Iris pigment epithelial cell (primary cell): ENCODE measurements at regions not wholly inside any gene's neighbourhood (a gene's known extent, or its start where the extent isn't known, plus 50 kb on each side); places are given as distances from the start of the nearest gene placed in this dataset.

Source experiments
- DNase-seq: peaks from one replicate; pipeline ENCODE4 v3.0.0-alpha.2; 2011; ENCODE audit warnings: low read depth

DNA sequence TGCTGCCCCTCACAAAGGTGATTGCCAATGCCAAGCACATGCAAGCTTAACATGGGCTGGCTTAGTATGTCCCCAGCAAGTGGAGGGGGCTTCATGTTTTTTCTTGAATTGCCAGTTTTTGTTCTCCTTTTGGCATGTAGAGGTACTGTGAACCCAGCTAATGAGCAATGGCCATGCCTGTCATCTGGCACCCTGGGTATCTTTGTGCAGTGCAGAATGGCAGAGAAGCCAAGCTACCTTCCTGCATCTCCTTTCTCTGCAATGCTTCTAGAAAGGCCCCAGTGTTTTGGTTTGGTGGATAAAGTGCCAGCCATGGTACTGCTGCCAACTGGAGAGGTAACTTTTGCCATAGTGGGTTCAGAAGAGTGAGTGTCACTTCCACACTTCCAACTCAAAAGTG, 576.9 kb downstream of the CMPK2 start:
- DNase-seq, result no peak

DNA sequence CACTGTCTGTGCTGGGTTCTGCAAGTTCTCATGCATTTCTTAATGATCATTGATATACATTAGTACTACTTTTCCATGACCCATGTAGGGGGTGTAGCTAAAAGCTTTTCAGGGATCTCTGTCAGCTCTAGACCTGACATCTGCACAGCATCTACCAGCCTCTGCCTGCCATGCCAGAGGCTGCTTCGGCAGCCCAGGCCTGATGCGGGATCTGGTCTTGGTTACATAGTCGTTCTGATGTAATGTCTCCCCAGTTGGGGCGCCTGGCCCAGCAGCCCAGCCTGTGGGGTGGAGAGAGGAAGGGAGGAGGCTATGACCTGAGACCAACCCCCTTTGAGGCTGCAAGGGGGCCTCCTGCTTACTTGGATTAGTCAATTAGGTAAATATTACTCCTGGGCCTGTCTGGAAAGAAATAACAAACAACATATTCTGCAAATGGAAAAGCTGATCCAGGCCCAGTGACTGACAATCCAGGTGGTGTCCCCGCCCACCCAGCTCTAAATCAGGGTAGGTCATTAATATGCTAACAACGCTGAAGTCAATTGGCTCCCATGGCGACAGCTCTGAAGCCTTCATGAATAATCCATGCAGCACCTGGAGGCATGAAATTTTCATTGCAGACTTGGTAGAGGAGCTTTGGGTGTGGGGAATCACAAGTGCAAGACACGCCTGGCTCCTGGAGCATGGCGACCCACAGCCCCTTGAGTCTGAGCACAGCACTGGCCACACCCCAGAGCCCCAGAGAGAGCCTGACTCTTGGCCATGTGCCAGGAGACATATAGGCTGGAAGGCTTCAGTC, 575.3 kb downstream of the CMPK2 start:
- no peak for DNase-seq

DNA sequence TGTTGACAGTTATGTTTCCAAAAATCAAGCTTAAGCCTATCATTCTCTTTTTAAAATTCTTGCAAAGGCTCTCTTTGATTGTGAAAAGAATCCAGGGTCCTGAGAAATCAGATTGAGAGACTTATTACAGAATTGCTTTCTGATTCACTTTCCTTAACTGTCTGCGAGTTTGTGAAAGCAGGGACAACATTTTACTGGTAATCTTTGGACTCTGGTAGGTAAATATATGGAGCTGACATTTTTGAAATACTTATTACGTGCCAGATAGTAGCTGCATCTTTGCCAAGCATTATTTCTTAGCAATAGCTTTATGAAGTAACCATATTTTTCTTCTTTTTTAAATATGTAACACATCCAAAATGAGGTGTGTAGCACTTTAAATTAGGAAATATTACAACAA, 570.9 kb downstream of the CMPK2 start:
- DNase-seq, result no peak

DNA sequence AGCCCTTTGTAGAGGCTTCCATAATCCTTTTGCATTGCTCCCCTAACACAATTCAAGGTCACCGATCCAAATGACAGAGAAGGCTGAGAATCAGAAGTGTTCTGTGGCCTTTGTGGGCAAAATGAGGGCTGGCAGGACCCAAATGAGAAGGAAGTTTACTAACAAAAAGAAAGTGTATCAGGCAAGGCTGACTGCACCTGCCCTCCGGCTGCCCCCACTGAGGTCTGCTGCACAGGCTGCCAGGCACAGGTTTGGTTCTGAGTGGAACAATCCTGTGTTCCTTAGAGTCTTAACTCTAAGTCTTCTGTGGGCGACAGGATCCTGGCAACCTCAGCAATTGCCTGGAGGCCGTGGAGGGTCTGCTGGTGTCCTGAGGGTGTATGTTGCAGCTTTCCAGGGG, 568.5 kb downstream of the CMPK2 start:
- no peak for DNase-seq

DNA sequence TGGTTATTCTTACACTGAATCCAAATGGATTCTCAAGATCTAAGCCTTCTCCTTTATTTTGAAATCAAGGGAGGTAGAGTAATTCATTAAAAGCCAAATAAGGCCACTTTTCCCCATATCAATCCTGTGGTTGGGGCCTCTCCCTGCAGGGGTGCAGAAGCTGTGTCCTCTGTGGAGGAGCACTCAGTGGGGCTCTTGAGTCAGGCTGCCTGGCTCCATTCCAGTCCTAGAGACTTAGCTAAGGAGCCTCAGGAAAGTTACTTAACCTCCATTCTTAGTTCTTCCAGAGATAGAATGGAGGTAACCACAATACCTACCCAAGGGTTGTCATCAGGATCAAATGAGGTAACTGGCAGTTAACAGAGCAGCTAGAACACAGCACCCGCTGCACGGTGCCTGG, 564.3 kb downstream of the CMPK2 start:
- peak; percentile 1 for DNase-seq

DNA sequence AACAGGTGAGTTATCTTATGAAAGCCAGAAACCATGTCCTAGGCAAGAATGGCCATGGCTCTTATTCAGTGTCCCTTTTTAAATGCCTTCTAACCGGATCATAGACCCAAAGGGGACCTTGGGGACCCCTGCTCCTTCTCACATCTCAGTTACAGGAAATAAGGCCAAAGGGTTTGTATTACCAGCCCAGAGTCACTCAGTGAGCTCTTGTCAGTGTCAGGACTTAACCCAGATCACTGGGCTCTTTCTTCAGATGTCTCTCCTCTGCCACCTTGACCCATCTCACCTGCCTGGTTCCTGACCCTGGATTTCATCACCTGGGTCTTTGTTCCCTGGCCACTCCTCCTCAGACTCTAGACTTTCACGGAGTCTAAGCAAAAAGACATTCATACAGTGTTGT, 556.7 kb downstream of the CMPK2 start:
- no peak for DNase-seq

DNA sequence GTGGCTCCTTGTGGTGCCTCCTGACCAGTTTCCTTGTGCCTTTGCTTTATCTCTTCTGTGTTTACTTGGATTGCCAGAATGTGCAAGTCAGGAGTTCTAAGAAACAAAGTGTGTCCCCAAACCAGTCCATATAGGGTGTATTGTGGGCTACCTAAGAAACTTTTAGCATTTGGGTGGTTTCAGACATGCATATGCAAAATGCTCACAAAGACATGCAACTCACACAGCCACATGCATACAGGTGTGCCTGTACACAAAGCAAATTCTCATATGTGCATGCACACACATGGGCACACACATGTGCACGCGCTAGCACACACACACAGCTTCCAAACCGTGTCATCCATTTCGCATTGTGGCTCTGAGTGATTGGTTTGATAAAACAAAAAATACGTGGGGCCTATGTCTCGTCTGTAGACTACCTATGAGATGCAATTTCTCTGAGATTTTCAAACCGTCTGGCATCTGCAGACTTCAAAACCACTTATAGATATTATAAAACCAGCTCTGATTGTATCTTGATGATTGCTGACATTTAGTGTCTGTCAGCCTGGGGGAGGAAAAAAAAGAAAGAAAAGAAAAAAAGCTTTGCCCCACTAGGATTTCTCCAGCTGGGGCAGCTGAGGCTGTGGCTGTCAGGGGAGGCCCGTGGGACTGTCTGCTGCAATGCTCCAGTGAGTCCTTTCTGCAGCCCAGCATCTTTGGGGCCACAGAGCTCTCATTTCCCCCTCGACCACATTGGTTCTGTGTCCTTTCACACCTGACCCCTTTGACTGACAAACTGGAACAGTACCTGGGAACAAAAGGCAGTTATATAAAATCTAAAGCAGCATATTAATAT, 556.1 kb downstream of the CMPK2 start:
- no peak for DNase-seq

DNA sequence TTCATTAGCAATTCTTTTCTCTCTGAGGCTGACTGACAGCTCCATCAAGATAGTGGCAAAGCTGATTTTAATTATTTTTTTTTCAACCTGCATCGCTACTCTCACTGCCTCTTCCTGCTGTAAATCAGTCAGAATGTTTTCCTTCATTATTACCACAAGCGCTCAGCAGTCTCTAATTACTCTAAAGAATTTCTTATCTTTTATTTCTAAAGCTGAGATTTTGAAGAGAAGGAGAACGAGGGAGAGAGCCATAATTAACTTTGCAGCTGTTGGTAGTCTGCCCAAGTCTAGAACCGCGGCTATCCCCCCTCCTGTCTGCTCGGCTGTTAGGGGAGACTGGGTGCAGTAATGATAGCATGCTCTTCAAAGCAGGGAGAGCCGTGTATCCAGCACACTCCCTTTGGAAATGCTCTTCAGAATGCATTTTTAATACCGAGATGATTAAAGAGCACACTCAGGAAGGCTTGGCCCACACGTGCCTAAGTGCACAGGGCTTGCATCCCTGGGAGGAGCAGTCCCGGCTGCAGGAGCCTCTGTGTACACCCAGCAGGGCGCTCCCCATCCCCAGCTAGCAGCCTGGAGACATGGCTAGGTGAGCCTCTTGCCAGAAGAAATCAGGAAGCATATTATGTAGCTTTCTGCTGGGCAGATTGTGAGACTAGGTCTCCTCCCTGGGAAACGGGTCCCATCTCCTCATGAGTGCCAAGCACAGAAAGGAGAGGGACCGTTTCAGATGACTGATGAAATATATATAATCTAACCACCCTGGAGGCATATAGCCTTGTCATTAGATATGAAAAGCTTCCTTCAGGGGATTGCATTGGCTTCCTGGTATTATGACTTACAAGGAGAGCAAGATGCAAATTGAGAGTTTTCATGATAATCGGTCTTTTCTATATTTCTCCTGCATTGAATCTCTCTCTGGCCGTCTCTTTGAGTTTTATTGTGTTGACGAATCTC, 555.2 kb downstream of the CMPK2 start:
- no peak for DNase-seq

DNA sequence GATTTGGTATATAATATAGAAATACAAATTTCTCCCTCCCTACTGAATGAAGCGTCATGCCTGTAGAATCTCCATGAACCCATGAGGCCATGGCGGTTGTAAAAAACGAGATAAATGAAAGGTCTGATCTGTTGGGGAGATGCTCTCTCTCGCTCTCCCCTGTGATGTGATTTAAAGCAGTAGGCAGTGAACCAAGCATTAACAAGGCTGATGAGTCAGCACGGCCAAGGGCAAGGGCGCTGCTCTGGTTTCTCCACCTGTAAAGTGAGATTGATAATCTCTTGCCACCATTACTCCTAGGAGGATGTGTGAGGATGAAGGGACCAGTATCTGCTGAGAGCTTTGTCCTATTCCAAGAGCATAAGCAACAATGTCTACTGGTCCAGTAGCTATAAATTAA, 553.3 kb downstream of the CMPK2 start:
- no peak for DNase-seq

DNA sequence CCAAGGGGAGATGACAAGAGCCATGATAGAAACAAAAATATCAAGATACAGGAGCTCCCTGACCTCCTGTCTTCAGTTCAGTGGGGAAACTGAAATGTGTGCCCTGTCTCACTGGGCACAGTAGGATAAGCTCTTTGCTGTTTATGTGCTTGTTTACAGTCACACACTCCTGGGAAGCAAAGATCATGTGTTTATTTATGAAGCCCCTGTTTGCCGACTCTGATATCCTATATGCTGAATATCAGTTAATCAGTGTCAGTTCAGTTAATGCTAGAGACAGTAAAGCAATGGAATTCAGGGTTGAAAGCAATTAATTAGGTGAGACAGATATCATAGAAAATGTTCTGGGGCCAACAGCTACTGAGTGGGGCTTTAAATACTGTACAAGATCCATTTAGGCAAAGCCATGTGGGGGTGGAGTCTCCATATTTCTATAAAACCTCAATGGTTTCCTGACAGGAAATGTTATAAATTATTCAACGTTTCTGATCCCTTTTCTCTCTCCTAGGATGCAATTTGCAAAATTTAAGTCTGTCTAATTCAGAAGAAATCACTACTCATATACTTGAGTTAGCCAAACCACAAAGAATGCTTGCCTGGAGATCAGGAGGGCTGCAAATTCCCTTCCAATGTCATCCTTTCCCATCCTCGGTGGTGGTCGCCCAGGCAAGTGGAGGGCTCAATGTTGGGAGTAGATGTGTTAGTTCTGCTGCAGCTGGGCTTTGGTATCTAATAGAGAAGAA, 551.3 kb downstream of the CMPK2 start:
- no peak for DNase-seq

DNA sequence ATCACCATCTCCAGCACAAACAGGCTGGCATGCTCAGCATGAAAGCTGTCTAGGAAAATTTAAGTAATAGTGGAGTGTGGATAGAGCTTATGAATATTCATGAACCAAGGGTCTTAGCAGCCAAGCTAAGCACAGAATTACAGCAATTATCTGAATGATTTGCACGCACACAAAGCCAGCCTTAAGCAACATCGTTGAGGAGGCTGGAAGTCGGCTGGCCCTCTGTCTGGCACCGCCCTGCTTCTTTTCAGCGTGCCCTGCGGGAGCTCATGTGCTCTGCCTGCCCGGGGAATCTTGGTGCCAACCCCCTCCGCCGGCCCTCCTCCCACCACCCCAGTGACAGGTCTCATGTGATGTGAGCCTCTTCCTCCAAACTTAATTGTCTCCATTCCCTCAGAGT, 540.1 kb downstream of the CMPK2 start:
- DNase-seq, result no peak

DNA sequence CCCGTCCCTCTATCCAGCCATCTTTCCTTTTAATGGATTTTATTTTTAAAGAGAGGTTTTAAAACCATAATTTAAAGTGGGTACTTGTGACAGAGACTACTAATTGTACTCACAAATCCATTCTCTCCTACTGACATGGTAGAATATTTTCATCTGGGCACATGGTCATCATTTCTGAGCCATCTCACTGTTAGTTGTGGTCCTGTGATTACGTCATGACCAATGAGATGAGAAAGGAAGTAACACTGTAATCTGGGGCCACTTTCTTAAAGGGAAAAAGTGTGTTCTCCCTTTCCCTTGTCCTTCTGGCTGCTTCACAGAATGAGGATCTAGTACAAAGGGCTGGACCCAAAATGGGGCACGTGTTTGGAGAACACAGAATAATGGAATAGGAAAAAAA, 538.7 kb downstream of the CMPK2 start:
- no peak for DNase-seq

DNA sequence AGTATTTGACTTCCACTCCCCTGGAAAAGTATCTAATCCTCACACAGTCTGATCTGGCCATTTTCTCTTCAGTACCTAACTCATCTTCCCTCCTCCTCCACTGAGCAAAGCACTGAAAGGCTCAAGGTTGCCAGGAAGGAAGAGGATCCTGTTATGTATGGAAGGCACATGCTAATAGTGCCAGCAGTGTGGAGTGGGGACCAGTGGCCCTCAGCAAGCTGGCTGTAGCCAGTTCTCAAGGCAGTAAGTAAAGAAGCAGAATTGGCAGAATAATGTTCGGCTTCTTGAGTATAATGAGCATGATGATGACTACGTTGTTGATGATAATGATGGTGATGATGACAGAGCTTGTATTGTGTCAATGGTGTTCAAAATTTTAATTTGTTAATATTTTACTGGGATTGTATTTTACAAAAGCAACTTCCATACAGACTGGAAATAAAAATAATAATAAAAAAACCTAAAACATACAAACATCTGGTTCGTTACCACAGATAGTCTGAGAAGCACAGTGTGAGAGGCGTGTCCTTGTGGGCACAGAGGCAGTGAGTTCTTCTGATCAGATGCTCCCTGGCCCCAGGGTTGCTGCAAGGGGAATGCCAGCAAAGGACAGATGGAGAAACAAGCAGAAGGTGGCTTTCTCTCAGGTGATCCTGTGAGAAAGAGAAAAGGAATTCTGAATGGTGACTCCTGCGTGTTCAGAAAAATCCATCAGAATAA, 528.8 kb downstream of the CMPK2 start:
- no peak for DNase-seq

DNA sequence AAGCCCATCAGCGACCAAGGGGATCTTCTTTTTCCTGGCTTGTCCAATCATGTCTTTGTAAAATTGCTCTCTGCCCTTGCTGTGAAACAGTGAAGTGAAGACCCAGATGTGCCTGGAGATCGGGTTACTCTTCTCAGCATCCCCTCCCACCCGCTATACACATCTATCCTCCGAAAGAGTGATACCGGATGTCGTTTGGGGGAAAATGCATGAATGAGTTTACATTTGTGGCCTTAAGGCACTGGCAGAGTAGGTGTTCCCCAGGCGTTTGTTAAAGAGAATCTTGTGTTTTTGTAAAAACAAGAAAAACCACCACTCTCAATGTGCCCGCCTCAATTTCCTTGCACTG, 528.3 kb downstream of the CMPK2 start:
- no peak for DNase-seq

DNA sequence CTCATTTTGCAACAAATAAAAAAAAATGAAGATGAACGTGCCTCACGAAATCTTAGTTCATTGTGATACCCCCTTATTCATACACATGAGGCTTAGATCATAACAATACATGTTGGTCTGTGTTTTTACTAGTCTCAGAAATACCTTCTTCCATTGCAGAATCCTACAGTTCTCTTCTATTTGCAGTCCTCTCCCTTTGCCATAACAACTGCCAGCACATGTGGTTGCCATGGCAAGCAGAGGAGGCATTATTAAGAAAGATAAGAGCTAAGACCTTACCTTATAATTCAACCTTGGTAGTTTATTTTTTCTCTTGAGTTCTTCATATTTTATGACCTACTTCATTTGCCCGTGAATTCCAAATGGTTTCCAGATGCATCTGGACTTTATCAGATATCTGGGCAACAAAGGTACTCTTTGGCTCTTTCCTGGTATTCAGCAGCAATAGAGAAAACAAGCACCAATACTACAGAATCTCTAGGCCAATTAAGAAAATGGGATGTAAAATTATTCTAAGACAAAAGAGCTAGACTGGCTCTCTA, 524.0 kb downstream of the CMPK2 start:
- DNase-seq, result no peak

DNA sequence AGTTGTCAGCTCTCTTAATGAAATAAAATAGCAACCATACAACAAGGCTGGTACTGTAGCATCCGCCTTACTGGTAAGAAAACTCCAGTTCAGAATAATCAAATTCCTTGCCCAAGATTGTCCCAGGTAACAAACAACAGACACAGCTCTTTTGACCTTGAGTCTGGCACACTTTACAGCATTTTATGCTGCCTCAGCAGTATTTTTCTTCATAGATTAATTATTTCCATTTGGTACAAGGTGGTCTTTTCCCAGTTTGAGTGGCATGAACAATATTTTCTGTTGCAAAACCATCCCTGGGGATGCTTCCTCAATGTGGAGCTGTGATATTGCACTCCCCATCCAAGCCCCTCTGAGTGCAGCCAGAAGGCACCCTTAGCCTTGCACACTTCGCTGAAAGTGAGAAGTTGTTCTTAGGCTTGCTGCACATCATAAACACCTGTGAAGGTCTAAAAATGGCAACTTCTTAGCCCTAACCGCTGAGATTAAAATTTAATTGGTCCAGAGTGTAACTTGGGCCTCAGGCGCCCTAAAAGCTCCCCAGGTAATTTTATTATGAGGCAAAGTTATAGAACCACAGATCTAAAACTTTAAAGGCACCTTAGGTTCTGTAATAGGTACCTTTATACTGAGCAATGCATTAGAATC, 523.3 kb downstream of the CMPK2 start:
- DNase-seq, result no peak

DNA sequence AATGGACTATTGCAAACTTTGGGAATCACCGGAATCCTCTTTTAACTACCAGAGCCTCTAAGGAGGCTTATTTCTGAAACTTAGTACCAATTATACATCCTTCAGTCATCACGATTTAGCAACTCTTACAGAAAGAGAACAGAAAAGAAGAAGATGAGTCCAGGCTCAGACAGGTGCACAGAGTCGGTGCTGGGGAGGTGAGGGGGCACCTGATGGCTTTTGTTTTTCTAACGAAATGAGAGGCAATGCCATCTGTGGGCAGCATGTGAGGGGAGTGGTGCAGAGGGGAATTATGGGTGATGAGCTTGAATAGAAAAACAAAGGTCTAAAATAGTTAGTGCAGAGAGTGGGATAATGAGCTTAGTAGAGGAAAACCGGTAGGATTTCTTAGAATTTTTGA, 522.6 kb downstream of the CMPK2 start:
- DNase-seq, result no peak

DNA sequence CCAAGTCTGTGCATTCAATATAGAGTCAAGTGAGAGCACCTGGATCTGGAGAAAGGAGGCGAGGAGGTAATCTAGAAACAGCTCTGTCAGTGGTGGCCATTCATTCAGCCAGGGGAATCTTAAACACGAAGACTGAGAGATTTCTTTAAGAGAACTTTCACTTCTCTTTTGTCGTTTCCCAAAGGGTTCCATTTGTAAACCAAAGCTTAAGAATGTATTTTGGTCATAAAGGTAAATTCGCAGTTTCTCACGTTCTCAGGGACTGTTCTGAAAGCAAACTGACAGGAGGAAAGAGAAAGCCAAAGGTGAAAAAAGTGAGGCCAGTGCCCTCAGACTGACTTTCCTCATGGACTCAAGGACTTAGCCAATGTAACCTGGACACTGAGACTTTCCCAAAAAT, 513.5 kb downstream of the CMPK2 start:
- DNase-seq, result no peak

DNA sequence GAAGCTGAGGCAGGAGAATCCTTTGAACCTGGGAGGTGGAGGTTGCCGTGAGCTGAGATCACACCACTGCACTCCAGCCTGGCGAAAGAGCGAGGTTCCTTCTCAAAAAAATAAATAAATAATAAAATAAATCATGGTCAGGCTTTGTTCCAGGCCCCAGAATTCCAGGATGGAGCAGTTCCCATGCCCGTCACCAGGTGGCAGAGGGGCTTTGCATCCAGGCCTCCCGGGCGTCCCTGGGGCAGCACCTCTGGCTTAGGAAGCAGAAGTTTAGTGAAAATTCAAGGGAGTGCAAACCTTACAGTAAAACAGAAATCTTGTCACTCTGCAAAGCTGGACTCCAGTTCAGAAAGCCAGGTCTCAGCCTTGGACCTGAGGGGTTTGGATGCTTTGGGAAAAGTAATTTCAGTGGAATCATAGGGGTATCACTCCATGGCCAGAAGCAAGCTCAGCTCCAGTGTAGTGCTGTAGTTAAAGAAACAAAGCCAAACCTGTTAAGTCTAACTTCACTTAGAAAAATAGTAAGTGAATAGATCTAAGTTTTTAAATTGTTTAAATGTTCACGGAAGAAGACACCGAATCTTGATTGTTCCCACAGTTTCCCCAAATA, 512.7 kb downstream of the CMPK2 start:
- peak; percentile 59 for DNase-seq

DNA sequence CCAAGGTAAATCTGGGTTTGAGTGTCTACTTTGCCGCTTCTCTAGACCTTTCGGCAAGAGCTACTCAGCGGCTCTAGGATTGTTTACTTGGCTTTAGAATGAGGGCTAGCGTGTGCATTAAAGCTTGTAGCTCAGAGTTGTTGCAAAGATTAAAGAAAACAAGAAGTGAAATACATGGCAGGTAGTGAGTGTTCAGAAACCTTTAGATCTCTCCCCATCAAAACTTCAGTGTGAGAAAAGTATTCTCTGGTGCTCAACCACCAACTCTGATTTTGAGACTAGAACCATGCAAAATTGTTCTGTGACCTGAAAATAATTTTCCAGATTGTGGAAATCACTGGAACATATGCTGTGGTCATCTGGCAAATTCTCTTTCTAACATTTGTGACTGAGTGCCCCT, 512.0 kb downstream of the CMPK2 start:
- no peak for DNase-seq
